HCT116 (cell line): ENCODE measurements at regions not wholly inside any gene's neighbourhood (a gene's known extent, or its start where the extent isn't known, plus 50 kb on each side); places are given as distances from the start of the nearest gene placed in this dataset.

ENCODE experiments used
- CTCF ChIP-seq, 3 experiments: fragments of 200-600 bp in 1 of 3; sonication (generic) in 1 of 3; IDR thresholded peaks in 2 of 3; conservative IDR thresholded peaks in 1 of 3; 2 replicates each; pipeline ENCODE4 v1.5.1; 2012 to 2017; ENCODE audit warnings: low read depth in 2 of 3, low read length in 2 of 3, antibody characterized with exemption in 1 of 3, borderline replicate concordance in 1 of 3, control low read depth in 1 of 3, mild to moderate bottlenecking in 1 of 3, mixed read lengths in 1 of 3, mixed run types in 1 of 3, moderate library complexity in 1 of 3; ENCODE audit not compliant: insufficient read depth in 1 of 3
- POLR2A ChIP-seq: IDR thresholded peaks from 2 replicates; pipeline ENCODE4 v1.7.0; 2011; ENCODE audit warnings: borderline replicate concordance; ENCODE audit not compliant: insufficient read depth, insufficient read length; ENCODE audit errors: extremely low read depth
- POLR2AphosphoS5 ChIP-seq: IDR thresholded peaks from 2 replicates; pipeline ENCODE4 v1.6.1; 2011; ENCODE audit warnings: mild to moderate bottlenecking, low read depth, low read length, moderate library complexity

DNA sequence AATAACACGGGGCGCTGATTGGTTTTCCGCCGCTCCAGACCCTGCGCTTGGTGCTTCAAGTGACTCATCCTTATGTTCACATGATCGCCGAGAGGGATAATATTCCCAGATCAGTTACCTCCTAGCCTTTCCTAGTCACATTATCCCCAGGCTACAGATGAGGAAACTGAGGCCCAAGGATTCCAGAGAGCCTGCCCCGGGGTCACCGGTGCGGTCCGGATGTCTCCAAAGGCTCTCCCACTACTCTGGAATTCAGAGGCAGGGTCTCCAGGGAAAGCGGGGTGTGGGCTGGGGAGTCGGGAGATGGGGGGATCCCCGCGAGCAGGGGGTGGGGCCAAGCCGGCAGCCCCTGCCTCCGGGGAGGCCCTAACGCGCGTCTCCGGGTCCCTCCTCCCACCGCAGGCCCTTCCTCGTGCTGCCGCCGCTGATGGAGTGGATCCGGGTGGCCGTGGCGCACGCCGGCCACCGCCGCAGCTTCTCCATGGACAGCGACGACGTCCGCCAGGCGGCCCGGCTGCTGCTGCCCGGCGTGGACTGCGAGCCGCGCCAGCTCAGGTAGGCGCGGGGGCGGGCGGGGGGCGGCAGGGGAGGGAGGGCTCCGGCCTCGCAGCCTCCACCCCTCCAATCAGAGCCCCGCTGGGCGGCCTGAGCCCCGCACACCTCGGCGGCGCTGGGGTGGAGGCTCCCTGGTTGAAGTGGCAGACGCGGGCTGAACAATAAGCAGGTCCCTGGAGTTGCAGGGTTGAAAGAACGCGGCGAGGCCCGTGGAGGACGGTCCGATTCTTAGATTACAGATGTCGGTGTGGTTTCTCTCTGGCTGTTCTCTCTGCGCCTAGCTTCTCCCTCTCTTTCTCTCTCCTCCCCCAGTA lies 104.6 kb upstream of the PWP1 start:
- TF ChIP-seq POLR2A (no peak), CTCF (IDR thresholded peaks at IDR 0.05 in 2 of 3, conservative IDR thresholded peaks at IDR 0.05 in 1 of 3; ENCODE audit: borderline replicate concordance in 1 of 3, insufficient read depth in 1 of 3, low read depth in 2 of 3, low read length in 2 of 3) (no peak), POLR2AphosphoS5 (no peak)
